ENCODE measurements at regions not wholly inside any gene's neighbourhood (a gene's known extent, or its start where the extent isn't known, plus 50 kb on each side); places are given as distances from the start of the nearest gene placed in this dataset.

DNA sequence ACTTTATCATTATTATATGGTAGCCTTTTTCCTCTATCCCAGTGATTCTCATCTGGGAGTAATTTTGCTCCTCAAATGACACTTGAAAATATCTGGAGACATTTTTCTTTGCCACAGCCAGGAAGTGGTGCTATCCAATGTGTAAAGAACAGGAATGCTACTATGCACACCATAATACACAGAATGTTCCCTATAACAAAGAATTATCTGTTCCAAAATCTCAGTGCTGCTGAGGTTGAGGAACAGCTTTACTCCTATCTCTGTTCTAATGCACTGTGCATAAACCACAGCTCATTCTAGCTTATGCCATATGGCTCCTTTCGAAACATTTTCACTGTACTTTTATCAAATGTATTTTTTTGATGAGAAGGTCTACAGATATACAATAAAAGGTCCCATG is 1231.2 kb upstream of the CELF4 start:
- TF ChIP-seq ELF4 (IDR thresholded peaks at IDR 0.05) (no peak), ZNF384 (IDR thresholded peaks at IDR 0.05) (no peak), FOXM1 (IDR thresholded peaks at IDR 0.05; ENCODE audit: borderline replicate concordance) (no peak), CTBP1 (IDR thresholded peaks at IDR 0.05; ENCODE audit: borderline replicate concordance) (no peak), HDGF (IDR thresholded peaks at IDR 0.05; ENCODE audit: borderline replicate concordance) (no peak), TARDBP (IDR thresholded peaks at IDR 0.05) (no peak), NFRKB (IDR thresholded peaks at IDR 0.05) (no peak), SP1 (IDR thresholded peaks at IDR 0.05) (no peak), BHLHE40 (IDR thresholded peaks at IDR 0.05; ENCODE audit: borderline replicate concordance) (no peak), L3MBTL2 (conservative IDR thresholded peaks at IDR 0.05) (no peak), LEF1 (IDR thresholded peaks at IDR 0.05; ENCODE audit: borderline replicate concordance) (no peak), FOXK2 (IDR thresholded peaks at IDR 0.05) (no peak)
- TF ChIP-seq, protein P1, sequence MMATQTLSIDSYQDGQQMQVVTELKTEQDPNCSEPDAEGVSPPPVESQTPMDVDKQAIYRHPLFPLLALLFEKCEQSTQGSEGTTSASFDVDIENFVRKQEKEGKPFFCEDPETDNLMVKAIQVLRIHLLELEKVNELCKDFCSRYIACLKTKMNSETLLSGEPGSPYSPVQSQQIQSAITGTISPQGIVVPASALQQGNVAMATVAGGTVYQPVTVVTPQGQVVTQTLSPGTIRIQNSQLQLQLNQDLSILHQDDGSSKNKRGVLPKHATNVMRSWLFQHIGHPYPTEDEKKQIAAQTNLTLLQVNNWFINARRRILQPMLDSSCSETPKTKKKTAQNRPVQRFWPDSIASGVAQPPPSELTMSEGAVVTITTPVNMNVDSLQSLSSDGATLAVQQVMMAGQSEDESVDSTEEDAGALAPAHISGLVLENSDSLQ (IDR thresholded peaks at IDR 0.05), result no peak

Measured in HEK293T (cell line).